ENCODE measurements at regions not wholly inside any gene's neighbourhood (a gene's known extent, or its start where the extent isn't known, plus 50 kb on each side); places are given as distances from the start of the nearest gene placed in this dataset.
A peak's percentile ranks its signal among the peaks of the same experiment; 100 is the strongest.
"Not testable (repeated sequence)": the region's sequence is repeated elsewhere in the genome, so short reads cannot be mapped to it uniquely, and the experiment has no call there.

DNA sequence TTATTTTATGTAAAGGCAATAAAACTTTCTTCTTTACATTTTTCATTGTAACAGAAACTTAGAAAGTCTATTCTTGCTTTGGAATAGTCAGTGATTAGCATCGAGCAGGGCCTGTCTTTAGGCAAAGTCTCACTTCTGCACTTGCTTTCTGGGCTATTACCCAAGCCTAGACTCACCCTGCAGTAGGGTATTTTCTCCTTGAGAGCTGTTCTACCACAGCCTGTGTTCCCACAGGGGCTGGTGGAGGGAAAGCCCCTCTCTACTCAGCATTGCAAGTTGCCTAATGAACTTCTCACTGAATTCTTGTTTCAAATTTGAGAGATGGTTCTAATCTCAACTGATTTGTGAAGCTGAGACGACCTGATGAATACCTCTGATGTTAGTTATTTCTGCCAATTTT is 111.7 kb upstream of the KLHL14 start:
- no peak for DNase-seq

- DNase-seq = no peak
Observed at GRCh38 chr18:32881009-32881408, 108.2 kb upstream of the KLHL14 start.

DNA sequence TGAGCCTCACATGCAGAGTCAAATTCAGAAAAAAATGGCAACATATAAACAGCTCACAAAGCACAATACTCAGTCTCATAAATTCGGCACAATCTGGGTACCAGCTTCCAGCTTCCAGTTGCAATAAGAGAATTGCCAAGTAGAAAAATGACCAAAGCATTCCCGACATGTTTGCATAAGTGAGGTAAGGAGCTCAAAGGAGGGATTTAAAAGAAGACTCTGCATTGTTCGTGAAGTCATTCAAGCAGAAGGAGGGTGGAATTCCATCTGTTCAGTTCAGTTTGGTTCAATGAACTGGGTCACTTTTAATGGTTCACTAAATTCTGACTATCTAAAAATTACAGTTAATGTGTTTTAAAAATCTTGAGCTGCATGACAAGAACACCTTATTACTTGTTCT is 106.7 kb upstream of the KLHL14 start:
- DNase-seq = no peak

DNA sequence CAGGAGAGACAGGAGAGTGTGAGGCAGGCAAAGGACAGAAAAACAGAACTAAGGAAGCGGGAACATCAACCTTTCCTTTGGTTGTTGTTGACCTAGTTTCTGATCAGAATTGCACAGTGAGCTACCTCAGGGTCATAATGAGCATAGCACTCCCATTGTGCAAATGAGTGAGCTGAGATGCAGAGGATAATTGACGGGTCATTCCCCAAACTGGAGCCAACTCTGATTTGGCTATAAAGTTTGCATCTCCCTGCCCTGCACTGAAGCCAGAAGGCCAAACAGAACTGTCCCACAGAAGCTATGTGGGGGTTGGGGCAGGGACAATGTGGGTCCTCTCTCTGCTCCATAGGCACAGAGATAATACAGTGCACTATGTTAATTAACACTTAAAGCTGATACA is 105.6 kb upstream of the KLHL14 start:
- no peak for DNase-seq

GRCh38 chr18:32877371-32877770 is 104.5 kb upstream of the KLHL14 start:
- DNase-seq = peak; percentile 15

- no peak for DNase-seq
Observed at GRCh38 chr18:32875625-32876024, 102.8 kb upstream of the KLHL14 start.

- DNase-seq = no peak
Observed at GRCh38 chr18:32871786-32872185, 99.0 kb upstream of the KLHL14 start.

- no peak for DNase-seq
Observed at GRCh38 chr18:32870611-32871010, 97.8 kb upstream of the KLHL14 start.

DNA sequence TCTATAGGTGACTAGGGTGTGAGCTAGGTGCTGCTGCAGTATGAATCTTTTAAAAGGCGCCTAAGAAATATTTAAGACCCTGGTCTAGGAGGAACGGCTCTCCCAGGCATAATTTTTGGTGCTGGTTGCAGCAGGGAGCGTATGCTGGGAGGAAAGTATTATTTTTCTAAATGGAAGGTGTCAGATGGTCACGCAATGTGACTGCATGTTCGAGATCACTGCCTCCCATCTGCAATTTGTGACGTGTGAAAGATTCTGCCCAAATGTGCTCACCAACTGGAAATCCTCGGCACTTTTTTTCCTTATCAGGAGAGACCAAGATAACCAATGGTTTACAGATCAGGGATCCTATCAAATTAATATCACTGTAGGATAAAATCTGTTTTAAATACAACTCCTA is 95.6 kb upstream of the KLHL14 start:
- no peak for DNase-seq

GRCh38 chr18:32867936-32868335 is 95.1 kb upstream of the KLHL14 start:
- DNase-seq = no peak

GRCh38 chr18:32867330-32867729 is 94.5 kb upstream of the KLHL14 start:
- no peak for DNase-seq

DNA sequence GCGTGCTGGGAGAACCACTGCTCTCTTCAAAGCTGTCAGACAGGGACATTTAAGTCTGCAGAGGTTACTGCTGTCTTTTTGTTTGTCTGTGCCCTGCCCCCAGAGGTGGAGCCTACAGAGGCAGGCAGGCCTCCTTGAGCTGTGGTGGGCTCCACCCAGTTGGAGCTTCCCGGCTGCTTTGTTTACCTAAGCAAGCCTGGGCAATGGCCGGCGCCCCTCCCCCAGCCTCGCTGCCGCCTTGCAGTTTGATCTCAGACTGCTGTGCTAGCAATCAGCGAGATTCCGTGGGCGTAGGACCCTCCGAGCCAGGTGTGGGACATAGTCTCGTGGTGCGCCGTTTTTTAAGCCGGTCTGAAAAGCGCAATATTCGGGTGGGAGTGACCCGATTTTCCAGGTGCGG is 89.2 kb upstream of the KLHL14 start:
- not testable (repeated sequence) for DNase-seq

DNA sequence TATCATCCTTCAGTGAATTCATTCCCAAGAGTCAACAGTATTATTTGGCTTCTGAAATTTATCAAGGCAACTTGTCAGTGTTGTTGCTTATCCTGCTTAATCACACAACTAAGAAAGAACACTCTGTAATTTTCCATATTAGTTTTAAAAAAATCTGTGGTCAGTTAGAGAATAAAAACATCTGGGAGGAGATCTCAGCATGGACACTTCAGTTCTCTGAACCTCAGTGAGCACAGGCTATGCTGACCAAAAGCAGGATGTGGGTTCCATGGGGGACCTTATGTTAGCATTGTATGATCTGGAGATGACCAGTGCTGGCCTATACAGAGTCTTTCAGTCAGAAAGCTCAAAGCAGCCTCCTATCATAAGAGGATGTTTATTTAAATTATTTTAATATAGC is 79.1 kb upstream of the KLHL14 start:
- DNase-seq = no peak

DNA sequence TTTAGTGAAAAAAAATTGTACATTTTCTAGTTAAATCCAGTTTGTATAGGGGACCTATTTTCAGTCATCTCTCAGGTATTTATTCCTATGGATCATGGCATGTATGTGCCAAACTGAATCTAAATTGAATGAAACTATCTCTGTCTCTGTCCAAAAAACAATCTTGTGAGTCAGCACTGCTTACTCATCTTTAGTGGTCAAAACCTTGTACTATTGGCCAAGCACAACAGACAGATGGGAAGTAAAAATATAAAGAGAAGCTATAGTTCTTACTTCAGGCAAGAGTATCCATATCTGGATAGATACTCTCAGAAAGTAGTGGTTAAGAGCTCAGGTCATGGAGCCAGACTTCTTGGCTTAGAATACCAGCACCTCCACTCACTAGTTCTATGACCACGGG is 76.0 kb upstream of the KLHL14 start:
- no peak for DNase-seq

GRCh38 chr18:32847691-32848090 is 74.9 kb upstream of the KLHL14 start:
- no peak for DNase-seq

GRCh38 chr18:32846896-32847295 is 74.1 kb upstream of the KLHL14 start:
- no peak for DNase-seq

- no peak for DNase-seq
Observed at GRCh38 chr18:32840962-32841361, 68.1 kb upstream of the KLHL14 start.

GRCh38 chr18:32835951-32836350 is 63.1 kb upstream of the KLHL14 start:
- DNase-seq = no peak

- DNase-seq = no peak
Observed at GRCh38 chr18:32831781-32832180, 59.0 kb upstream of the KLHL14 start.

- DNase-seq = no peak
Observed at GRCh38 chr18:32823226-32823625, 50.4 kb upstream of the KLHL14 start.

Data from DMS79 (cell line).